Kasumi-1 (cell line): ENCODE measurements at regions not wholly inside any gene's neighbourhood (a gene's known extent, or its start where the extent isn't known, plus 50 kb on each side); places are given as distances from the start of the nearest gene placed in this dataset.

Experiments
- DNase-seq, 2 experiments: peaks; one replicate each; lab custom pipeline; 2025; lab: John Stamatoyannopoulos, UW

DNA sequence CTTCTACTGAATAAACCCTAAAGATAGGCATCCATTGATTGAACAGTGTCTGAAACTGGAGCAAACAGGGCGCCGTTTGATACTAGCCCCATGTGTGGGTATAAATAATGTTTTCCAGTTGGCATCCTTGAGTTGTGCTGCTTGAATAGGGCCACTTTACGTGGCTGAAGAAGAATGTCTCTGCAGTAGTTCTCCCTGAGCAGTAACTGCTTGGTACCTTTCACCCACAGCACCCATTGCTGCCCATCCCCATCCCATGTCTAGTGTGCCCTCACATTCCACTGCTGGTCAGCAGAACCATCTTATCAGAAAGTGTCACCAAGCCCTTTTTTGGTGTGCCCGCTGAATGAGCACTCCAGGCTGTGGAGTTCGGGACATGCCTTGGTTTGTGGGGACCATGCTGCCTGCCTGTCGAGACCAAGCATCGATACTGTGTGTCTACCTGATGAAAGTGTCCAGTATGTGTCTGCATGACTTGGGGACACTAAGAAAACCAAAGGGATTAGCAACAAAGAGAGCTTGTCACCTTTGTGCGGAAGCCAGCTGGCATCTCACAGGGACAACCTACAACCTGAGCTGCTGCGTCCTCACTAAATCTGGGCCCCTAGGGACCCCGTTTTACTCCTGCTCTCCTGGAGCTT, 162.0 kb downstream of the TM9SF2 start:
- no peak for DNase-seq

DNA sequence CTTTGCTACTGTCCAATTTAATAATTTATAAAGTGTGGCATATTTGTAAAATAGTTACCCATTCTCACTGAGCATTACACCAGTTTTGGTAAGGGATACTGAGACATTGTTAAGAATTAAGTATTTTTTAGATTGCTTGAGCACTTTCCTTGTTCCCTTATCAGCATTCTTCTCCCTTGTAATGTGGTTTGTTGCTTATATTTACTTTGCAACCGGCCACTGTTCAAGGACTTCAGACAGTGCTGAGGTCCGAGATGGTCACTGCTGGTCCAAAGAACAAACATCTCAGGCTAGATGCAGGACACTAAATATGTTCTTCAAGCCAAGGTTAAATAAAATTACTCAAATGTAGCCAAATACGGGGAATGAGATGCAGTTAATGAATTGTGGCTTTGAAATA, 161.4 kb downstream of the TM9SF2 start:
- DNase-seq = no peak

DNA sequence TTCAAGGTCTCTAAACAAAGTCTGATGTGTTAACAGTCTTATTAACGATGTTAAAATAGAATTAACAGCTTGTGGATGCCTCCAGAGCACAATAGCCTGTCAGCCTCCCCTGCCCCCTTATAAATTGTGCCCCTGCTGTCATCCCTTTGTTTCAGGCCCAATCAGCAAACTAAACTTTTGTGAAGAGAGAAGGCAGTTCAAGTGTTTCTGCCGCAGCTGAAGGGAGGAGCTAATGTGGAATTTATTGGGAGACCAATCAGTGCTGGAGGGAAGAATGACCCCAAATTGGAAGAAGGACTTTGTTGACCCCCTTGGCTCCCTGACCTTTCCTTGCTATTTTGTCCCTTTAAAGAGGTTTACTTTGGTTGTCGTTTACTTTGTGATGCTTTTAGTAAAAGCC, 160.5 kb downstream of the TM9SF2 start:
- no peak for DNase-seq

DNA sequence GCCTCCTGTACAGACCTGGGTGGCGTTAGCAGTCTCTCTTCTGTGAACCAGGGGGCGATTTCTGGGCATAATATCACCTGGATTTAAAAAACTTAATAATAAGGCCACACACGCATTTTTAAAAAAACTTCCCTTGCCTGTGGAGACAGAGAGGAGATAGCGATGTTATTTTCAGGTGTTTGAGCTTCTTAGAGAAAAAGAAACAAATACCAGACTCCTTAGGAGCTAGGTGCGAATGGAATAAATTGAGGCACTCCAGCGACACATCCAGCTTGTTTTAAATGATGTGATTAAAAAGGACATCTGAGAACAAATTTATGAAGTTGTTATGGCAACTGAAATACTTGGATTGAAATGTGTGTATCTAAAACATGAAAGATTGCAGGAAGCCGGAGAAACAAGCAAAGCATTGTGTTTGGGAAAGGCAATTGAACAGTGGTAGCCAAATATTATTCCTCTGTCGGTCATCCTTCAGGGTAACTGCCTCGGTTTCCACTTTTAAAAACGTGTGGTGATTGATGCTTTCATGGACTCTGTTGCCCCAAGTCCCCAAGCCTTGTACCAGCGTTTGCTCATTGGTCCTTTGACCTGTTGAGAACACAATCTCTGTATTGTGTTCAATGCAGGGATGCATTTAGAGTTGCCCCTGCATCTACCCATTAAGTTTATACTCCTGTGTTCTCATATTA, 158.7 kb downstream of the TM9SF2 start:
- no peak for DNase-seq

DNA sequence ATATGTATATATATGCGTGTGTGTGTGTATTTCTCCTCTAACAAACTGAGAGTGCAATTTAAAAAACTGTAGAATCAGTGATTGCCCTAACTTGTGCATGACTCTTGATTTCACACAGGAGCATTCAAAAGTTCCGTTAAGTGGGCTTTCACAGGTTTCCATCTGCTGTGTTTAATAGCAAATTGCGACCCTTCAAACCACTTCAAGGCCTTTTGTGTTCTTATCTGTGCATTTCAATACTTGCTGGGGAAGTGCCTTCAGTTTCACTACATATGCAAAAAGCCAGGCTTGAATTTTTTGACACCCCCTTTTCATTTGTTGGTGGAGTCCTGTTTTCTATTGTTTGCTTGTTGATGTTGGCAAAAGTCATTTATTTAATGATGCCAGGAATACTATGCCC, 158.0 kb downstream of the TM9SF2 start:
- no peak for DNase-seq

DNA sequence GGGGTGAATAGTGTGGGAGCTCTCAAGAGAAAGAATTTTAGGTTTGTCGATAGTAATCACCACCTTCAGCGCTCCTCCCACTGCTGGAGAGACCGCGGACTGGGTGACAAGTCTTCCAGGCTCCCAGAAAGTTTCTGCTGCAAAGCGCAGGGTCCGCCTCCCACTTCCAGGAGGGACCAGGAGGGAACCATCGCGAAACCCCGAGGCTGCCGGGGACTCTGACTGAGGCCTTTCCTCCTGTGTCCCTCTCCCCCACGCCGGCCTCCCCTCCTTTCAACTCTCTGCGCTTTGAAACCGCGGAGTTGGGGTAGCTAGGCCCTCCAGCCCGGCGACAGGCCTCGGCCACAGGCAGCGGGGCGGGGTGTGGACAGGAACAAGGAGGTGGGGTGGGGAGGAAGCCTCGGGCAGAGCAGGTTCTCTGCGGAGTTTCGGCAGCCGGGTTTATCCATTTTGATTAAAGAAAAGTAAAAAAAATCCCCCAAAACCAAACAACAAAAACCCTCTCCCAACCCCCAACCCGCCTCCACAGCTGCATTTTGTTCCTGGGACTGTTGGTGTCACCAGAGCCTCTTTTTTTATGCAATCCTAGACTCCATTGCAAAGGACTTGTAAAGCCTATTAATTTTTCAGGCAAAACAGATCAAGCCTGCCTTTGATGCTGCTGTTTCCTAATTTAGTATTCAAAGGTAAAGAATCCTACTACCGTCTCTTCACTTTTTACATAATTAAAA, 157.2 kb downstream of the TM9SF2 start:
- peak; percentile 72 to 80 for DNase-seq

DNA sequence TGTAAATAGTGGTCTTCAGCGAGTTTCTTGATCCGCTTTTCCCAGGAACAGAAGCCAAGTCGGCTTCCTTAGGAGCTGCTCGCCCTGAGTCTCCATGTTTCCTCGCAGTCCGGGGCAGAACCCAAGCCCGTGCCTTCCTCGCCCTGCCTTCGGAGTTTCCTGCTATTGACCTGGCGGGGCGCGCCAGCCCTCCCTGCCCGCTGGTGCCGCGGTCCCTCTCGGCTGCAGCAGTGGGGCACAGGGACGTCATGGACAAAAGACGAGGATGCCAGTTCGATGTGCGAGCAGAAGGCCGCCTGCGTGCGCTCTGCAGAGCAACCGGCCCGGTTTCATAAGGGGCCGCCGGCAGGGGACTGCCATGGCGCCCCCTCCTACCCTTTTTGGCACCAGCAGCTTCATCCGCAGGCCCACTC, 156.6 kb downstream of the TM9SF2 start:
- peak; percentile 12 to 31 for DNase-seq

DNA sequence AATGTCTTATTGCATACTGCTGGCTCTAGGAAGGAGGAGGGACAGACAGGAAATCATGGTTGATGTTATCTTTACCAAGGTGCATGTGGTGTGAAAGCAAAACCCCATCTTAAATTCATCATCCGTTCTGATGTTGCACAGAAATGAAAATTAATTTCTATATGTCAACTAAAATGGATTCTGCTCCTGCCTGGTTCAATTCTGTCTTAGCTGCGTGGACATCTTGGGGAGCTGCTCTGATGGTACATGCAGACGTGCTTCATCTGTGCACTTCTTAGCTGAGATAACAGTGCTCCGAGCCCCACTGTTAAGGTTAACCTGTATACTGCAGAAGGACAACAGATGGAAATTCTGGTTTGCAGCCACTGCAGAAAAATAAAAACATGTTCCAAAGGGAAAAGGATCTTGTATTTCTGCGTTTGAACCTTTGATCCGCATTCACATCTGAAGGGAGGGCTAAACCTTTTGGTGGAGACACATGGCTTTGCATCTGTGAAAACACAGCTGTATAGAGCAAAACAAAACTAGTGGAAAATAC, 155.6 kb downstream of the TM9SF2 start:
- no peak for DNase-seq

DNA sequence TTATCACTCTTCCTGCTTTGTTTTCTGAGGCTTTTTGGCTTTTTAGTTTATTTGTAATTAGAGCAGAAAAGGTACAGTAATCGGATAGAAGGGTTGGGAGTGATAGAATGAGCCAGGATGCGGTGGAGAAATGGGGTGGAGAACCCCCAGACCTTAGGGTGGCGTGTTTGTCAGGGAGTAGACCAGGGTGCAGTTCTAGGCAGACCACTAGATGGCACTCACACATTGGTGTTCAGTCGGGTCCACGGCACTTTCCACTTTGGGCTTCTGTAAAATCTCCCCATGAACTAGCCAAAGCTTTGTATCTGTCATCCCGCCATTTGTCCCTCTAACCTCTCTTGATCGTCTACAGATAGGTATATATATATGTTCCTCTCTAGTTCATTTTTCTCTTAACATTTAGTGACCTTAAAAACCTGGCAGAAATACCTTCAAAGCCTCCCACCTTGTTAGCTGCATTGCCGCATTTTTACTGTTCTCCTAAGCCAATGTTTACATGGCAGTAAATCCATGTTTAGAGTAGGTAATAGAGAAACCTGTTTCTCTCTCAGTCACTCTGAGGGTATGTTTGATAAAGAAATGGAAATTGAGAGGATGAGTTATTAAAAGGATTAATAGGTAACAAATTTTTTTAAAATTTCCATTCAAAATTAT, 154.9 kb downstream of the TM9SF2 start:
- peak; percentile 81 to 86 for DNase-seq

DNA sequence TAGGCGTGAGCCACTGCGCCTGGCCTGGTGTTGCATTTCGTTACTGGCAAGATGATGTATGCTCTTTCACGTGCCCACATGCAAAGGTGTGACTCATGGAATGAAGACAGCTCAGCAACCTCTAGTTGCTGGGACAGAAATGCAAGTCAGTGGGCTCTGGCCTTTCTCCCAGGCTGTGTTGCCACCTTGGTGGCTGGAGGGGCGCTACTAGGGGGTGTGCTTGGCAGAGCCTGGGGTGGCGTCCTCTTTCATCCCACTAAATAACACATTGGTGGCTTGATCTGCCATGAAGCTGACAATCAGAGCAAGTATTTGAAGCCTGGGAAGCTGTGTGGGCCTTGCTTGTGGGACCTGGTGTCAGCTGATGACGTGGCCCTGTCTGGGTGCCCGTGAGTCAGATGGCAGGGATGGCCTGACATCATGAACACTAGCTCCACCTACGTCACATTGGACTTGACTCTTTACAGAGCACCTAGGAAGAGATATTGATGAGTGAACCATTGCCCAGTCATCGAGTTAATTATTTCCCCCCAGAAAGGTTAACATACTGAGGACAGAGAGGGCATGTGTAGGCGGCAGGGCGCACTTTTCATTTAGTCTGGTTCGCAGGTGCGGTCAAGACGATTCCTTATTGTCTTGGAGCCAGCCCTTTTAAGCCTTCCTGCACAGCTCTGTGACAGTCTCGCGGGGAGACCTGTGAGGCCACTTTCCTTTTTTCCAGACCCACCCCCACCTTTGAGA, 154.2 kb downstream of the TM9SF2 start:
- DNase-seq = no peak

DNA sequence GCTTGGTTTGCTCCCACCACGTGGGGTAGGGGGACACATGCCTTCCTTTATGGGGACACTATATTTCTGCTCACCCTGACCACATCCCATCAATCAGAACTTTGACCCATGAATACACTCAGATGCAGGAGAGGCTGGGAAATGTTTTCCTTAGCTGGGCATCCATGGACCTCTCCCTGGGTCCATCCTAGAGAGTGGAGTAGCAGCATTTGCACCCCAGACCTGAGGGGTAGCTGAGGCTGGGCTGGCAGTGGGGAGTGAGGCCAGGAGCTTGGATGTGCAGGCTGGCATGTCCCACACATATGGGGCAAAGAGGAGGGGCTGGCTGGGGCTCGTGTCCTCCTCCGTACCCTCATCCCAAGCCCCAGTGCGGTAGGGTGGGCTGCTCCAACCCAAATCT, 152.8 kb downstream of the TM9SF2 start:
- DNase-seq = no peak

DNA sequence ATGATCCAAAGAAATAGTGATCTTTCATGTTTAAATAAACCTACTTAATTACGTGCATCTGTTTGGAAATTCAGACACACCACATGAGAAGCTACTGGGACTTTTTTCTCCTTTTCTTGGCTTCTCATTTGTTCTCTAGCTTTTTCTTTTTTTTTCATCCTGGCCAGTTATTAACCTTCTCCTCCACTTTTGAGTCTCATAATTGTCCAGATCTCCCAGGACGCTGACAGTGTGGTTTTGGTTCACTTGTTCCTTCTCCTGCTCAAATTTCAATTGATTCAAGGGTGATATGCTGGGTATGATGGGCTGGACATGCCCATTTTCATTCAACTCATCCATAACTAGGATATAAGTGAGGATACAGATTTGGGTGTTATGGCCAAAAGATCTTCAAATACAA, 152.3 kb downstream of the TM9SF2 start:
- DNase-seq = no peak

DNA sequence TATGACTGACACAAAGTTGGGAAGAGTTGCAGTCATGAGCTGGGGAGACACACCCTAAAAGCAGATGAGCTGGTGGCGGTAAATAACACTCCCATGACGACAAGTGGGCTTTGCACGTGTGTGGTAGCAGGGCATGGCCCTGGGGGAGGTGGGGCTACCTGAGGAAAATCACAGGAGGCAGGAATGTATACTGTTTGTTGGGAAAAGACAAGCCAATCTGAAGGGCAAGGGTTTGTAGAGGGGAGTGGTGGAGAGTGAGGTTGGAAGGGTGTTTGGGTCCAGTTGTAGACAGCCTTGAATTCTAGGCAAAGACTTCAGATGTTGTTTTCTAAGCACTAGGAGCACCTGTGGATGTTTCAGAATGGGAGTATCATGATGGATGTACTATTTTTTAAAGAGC, 151.6 kb downstream of the TM9SF2 start:
- no peak for DNase-seq

DNA sequence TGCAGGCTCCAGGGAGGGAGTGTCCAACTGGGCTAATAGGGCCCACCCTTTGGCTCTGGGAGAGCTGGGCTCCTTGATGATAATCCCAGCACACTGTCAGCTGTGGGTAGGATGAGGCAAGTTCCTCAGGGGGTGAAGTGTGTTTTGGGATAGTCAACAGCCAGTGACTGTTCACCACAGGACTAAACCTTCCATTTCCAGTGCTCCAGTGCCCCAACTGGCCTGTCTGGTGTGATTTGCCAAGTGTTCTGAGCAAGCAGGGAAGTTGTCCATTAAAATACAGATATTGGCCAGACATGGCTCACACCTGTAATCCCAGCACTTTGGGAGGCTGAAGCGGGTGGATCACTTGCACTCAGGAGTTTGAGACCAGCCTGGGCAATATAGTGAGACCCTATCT, 150.9 kb downstream of the TM9SF2 start:
- DNase-seq = no peak

DNA sequence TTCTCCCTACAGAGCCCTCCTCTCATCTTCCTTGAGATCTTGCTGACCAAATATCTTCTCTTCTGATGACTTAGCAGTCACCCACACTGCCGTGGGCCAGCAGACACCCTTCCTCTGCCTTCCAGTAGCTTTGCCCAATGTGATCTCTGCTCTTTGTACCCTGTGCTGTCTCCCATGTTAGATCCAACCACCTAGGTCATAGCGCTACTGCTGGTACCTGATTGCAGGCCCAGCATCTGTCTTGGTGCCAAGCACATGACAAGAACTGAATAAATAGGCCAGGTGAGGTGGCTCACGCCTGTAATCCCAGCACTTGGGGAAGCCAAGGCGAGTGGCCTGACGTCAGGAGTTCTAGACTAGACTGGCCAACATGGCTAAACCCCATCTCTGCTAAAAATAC, 149.7 kb downstream of the TM9SF2 start:
- no peak for DNase-seq

DNA sequence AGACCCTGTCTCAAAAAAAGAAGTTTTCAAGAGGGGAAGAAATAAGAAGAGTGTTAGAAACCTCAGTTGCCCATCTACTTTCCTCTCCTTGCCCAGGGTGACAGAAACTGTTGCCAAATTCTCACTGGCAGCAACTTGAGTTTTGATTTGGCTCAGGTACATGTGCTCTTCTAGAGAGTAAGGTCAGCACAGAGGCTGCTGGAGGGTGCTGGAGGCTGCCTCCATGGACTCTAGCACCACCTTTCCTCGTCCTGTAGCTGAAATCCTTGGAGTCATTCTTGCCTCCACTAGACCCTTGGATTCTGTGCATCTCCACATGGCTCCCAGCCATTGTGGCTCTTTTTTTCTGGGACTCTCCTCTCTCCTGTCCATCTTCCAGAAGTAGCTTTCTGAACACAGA, 149.1 kb downstream of the TM9SF2 start:
- DNase-seq = no peak

DNA sequence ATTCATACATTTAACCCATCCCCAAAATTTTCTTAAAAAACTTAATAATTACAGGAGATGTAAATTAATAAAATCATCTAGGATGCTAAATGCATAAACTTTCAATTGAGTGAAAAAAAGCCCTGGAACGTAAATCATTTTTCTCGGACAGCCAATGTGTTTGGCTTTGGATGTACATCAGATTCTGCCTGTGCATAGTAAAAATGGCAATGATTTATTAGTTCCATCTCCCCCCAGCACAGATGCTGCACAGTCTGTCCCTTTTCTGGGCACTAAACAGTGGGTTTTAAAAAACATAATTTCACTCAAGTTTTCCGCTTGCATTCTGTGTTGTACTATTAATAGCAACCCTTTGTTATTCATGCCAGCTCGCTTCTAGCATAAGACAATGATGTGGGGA, 147.7 kb downstream of the TM9SF2 start:
- no peak for DNase-seq

DNA sequence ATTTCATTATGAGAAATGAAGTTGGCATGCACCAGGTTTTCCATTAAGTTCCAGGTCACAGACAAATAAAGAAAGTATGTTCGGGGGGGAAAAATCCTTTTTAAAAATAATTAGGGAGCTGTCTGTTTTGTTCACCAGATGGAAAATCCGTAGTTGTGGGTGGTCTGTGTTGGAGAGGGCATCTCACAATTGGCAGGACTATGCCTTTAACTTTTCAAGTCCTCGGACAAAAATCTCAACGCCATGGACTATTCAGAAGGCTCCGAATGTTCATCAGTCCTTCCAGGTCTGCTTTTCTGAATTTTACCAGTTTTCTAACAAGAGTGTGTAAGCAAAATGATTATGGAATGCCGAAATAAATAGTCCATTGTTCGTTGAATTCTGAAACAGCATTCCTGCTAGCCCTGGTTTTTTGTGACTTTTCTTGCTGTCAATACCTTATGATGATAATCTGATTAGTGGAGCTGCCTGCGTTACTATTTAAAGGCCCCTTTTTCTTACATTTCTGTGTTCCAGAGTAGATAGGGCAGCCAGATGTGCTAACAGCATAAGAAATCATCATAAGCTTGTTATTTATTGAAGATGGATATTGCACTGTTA, 146.9 kb downstream of the TM9SF2 start:
- no peak for DNase-seq

DNA sequence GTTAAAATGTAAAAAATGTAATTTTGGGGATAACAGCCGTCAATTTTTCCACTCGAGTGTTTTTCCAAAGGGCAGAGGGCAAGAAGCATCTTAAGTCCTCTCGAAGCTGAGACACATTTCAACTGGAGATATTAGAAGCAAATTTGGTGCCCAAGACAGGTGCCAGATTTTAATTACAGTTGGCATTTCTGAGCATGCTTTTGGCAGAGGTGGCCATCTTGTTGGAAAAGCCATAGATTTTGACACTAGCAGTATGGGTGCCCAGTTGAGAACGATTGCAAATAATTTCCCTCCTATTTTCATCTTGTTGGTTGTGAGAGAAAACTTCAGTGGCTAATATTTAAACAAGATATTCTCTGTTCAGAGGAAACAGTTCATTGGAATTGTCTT, 146.3 kb downstream of the TM9SF2 start:
- no peak for DNase-seq

DNA sequence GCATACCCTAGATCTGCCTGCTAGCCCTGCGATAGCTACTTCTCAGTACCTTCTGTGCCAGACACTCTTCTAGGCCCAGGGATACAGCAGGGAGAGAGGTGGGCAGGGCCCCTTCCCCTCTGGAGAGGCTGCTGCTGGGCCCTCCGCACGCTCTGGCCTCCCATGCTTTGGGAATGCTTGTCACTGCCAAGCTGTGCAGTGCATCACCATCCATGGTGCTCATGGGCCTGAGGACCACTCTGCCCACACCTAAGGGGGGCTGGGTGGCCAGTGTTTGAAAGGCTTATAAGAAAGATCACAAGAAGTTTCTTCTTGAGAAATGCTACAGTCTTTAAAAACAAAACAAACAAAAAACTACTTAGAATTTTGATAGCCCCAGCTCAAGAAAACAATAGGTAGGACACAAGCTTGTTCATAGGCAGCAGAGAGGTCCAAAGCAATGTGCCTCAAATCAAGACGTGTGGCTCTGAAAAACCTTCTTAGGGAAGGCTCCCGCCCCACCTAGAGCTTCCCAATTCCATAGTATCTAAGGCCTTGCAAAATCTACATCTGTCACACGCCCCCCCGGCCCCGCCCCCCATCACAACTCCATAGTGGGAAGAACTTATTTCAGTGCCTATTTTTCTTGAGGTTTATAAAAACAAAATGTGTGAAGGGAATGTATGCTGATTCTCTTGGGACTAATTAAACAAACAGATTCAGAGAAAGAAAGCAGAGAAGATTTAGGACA, 145.8 kb downstream of the TM9SF2 start:
- DNase-seq = no peak

DNA sequence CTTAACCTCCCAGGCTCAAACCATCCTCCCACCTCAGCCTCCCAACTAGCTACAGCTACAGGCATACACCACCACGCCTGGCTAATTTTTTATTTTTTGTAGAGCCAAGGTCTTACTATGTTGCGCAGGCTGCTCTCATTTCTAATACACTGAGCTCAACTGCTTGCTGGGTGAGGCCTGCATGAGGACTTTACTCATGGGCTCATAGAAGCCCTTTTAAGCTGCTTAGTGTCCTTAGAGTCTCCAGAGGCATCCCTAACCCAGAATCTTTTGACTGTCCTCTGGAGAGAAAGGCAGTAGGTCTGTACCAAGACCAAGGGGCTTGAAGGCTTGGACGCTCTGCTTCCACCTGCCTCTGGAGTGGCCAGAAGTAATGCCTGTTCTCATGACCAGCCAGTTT, 141.6 kb downstream of the TM9SF2 start:
- no peak for DNase-seq
